ENCODE measurements at regions not wholly inside any gene's neighbourhood (a gene's known extent, or its start where the extent isn't known, plus 50 kb on each side); places are given as distances from the start of the nearest gene placed in this dataset.

GRCh38 chr5:87912419-87912818 is 356.2 kb downstream of the TMEM161B start:
- no peak overlapping the region for H3K4me3 ChIP-seq
- no peaks in the 10 kb centered on the region for H3K4me1 ChIP-seq
- ATAC-seq = no peak
- no peak for FAIRE-seq
- H3K4me2 ChIP-seq = no peak overlapping the region
- no peak for DNase-seq (ENCODE audit: low read depth in 1 of 2, low spot score in 1 of 2)
- ChIA-PET CTCF (no interaction called here), POLR2A (no interaction called here)
- H3K27ac ChIP-seq = no peak overlapping the region
- no peaks in the 10 kb centered on the region for H3K9me3 ChIP-seq
- WGBS (ENCODE audit: missing lambda C conversion rate) = 0% methylated on average over 1 of the region's 1 CpG
- TF ChIP-seq HDAC2 (IDR thresholded peaks at IDR 0.05) = no peak
- no peak for TF ChIP-seq JUNB (IDR thresholded peaks at IDR 0.05)
- no peak for TF ChIP-seq HES2 (IDR thresholded peaks at IDR 0.05)
- TF ChIP-seq BHLHE40 (IDR thresholded peaks at IDR 0.05; ENCODE audit: low read depth, low read length) = no peak
- no peak for TF ChIP-seq USF2 (IDR thresholded peaks at IDR 0.05)
- TF ChIP-seq CTCF (IDR thresholded peaks at IDR 0.05) = no peak
- TF ChIP-seq MAZ (IDR thresholded peaks at IDR 0.05; ENCODE audit: borderline replicate concordance, low read depth, low read length) = no peak
- no peak for TF ChIP-seq HOXB13 (CRISPR knock-in tag; IDR thresholded peaks at IDR 0.05; ENCODE audit: low read depth)

- Histone ChIP-seq H3K4me3 (no peak overlapping the region), H3K4me2 (no peak overlapping the region), H3K27ac (no peak overlapping the region), H3K9me3 (no peaks in the 10 kb centered on the region), H3K4me1 (no peaks in the 10 kb centered on the region)
- no peak for DNase-seq (ENCODE audit: low read depth in 1 of 2, low spot score in 1 of 2)
- ChIA-PET POLR2A (no interaction called here), CTCF (no interaction called here)
- no peak for TF ChIP-seq HOXB13 (CRISPR knock-in tag; IDR thresholded peaks at IDR 0.05; ENCODE audit: low read depth)
- TF ChIP-seq NR3C1 (IDR thresholded peaks at IDR 0.05) = no peak
- TF ChIP-seq FOXS1 (CRISPR knock-in tag; IDR thresholded peaks at IDR 0.05) = no peak
- no peak for FAIRE-seq
- WGBS (ENCODE audit: missing lambda C conversion rate) = 5% methylated on average over 2 of the region's 2 CpGs
- no peak for ATAC-seq
Measured at GRCh38 chr5:87909382-87909781, 359.3 kb downstream of the TMEM161B start.

GRCh38 chr5:87906962-87907361 is 361.7 kb downstream of the TMEM161B start:
- TF ChIP-seq EHMT2 (IDR thresholded peaks at IDR 0.05; ENCODE audit: low read depth) = no peak
- no peak for TF ChIP-seq CHD2 (IDR thresholded peaks at IDR 0.05; ENCODE audit: low read length, partially characterized antibody)
- Histone ChIP-seq H3K4me3 (no peak overlapping the region), H3K9me3 (no peaks in the 10 kb centered on the region), H3K4me1 (no peaks in the 10 kb centered on the region), H3K4me2 (no peak overlapping the region), H3K27ac (no peak overlapping the region)
- FAIRE-seq (no peak), DNase-seq (ENCODE audit: low read depth in 1 of 2, low spot score in 1 of 2) (no peak), ATAC-seq (no peak)
- ChIA-PET POLR2A (no interaction called here), CTCF (no interaction called here)

- FAIRE-seq (no peak), ATAC-seq (no peak), DNase-seq (ENCODE audit: low read depth in 1 of 2, low spot score in 1 of 2) (no peak)
- H3K4me2 ChIP-seq = no peak overlapping the region
- no peak overlapping the region for H3K4me3 ChIP-seq
- H3K9me3 ChIP-seq = no peaks in the 10 kb centered on the region
- WGBS (ENCODE audit: missing lambda C conversion rate) = 16% methylated on average over 2 of the region's 2 CpGs
- CTCF ChIA-PET = no interaction called here
- TF ChIP-seq MAX (IDR thresholded peaks at IDR 0.05) (no peak), EHMT2 (IDR thresholded peaks at IDR 0.05; ENCODE audit: low read depth) (no peak), NR3C1 (IDR thresholded peaks at IDR 0.05) (no peak), ATOH8 (CRISPR knock-in tag; IDR thresholded peaks at IDR 0.05; ENCODE audit: low read depth) (no peak), HDAC2 (IDR thresholded peaks at IDR 0.05) (no peak), HEYL (CRISPR knock-in tag; IDR thresholded peaks at IDR 0.05) (no peak), EHF (CRISPR knock-in tag; IDR thresholded peaks at IDR 0.05) (no peak), FOSL2 (IDR thresholded peaks at IDR 0.05) (no peak), FOSL2 (CRISPR knock-in tag; IDR thresholded peaks at IDR 0.05) (no peak), JUN (IDR thresholded peaks at IDR 0.05) (no peak), CEBPB (IDR thresholded peaks at IDR 0.05) (no peak), ZFP36 (IDR thresholded peaks at IDR 0.05; ENCODE audit: borderline replicate concordance, partially characterized antibody) (no peak), MYC (IDR thresholded peaks at IDR 0.05; ENCODE audit: borderline replicate concordance, low read length) (no peak), USF2 (IDR thresholded peaks at IDR 0.05) (no peak), BHLHE40 (IDR thresholded peaks at IDR 0.05; ENCODE audit: low read depth, low read length) (no peak), JUNB (IDR thresholded peaks at IDR 0.05) (no peak)
- POLR2A ChIA-PET = no interaction called here
- H3K4me1 ChIP-seq = no peaks in the 10 kb centered on the region
- H3K27ac ChIP-seq = no peak overlapping the region
Measured at GRCh38 chr5:87900419-87900818, 368.2 kb downstream of the TMEM161B start.
